ENCODE measurements at regions not wholly inside any gene's neighbourhood (a gene's known extent, or its start where the extent isn't known, plus 50 kb on each side); places are given as distances from the start of the nearest gene placed in this dataset.

GRCh38 chr14:100662879-100663760, 63.6 kb upstream of the DLK1 start:
- 31 to 35% methylated on average over 21 of the region's 21 CpGs for WGBS, 2 donors
- peak; percentile 78 for TF ChIP-seq CTCF (IDR thresholded peaks at IDR 0.05; ENCODE audit: control extremely low read depth, extremely low read depth)
- Histone ChIP-seq H3K27ac (ENCODE audit: low read depth in 1 of 2, low read length in 1 of 2) (no peak overlapping the region), H3K9ac (ENCODE audit: insufficient read depth in 1 of 2, low read length in 2 of 2) (no peak overlapping the region), H3K36me3 (ENCODE audit: control insufficient read depth in 4 of 4, insufficient read depth in 4 of 4, low read length in 4 of 4) (no peaks in the 10 kb centered on the region), H3K9me3 (ENCODE audit: control insufficient read depth in 4 of 4, insufficient read depth in 3 of 4, low read length in 3 of 4) (no peaks in the 10 kb centered on the region), H3K27me3 (ENCODE audit: control insufficient read depth in 3 of 3, insufficient read depth in 3 of 3, low read length in 2 of 3) (peaks cover 0 to 7% (median 0%) of the 10 kb centered on the region in 3 donors), H3K4me1 (ENCODE audit: control insufficient read depth in 5 of 5, insufficient read depth in 5 of 5, low read length in 5 of 5) (peaks cover 0 to 28% (median 0%) of the 10 kb centered on the region in 5 donors), H3K4me3 (no peak overlapping the region)
- peak; percentile 77 to 86 (median 83) for DNase-seq
- ATAC-seq (ENCODE audit: insufficient read depth, low FRiP score): no peak

- Histone ChIP-seq H3K27ac (ENCODE audit: low read depth in 1 of 2, low read length in 1 of 2) (no peak overlapping the region), H3K36me3 (ENCODE audit: control insufficient read depth in 4 of 4, insufficient read depth in 4 of 4, low read length in 4 of 4) (no peaks in the 10 kb centered on the region), H3K4me1 (ENCODE audit: control insufficient read depth in 5 of 5, insufficient read depth in 5 of 5, low read length in 5 of 5) (peaks cover 0 to 32% (median 4%) of the 10 kb centered on the region in 5 donors), H3K9ac (ENCODE audit: insufficient read depth in 1 of 2, low read length in 2 of 2) (no peak overlapping the region), H3K9me3 (ENCODE audit: control insufficient read depth in 4 of 4, insufficient read depth in 3 of 4, low read length in 3 of 4) (no peaks in the 10 kb centered on the region), H3K27me3 (ENCODE audit: control insufficient read depth in 3 of 3, insufficient read depth in 3 of 3, low read length in 2 of 3) (peaks cover 0 to 7% (median 0%) of the 10 kb centered on the region in 3 donors), H3K4me3 (no peak overlapping the region)
- ATAC-seq (ENCODE audit: insufficient read depth, low FRiP score): no peak
- 64 to 75% methylated on average over 3 of the region's 3 CpGs for WGBS, 2 donors
- TF ChIP-seq CTCF (IDR thresholded peaks at IDR 0.05; ENCODE audit: control extremely low read depth, extremely low read depth): no peak
- no peak for DNase-seq
Observed at GRCh38 chr14:100663761-100664052, 63.0 kb upstream of the DLK1 start.

GRCh38 chr14:100664231-100664630, 62.5 kb upstream of the DLK1 start:
- ATAC-seq (ENCODE audit: insufficient read depth, low FRiP score): no peak

More at GRCh38 chr14:100664231-100664630, 62.5 kb upstream of the DLK1 start:
- 63 to 64% methylated on average over 5 of the region's 5 CpGs for WGBS, 2 donors
- DNase-seq: no peak
- Histone ChIP-seq H3K27me3 (ENCODE audit: control insufficient read depth in 3 of 3, insufficient read depth in 3 of 3, low read length in 2 of 3) (peaks cover 0 to 7% (median 0%) of the 10 kb centered on the region in 3 donors), H3K9ac (ENCODE audit: insufficient read depth in 1 of 2, low read length in 2 of 2) (no peak overlapping the region), H3K36me3 (ENCODE audit: control insufficient read depth in 4 of 4, insufficient read depth in 4 of 4, low read length in 4 of 4) (no peaks in the 10 kb centered on the region), H3K27ac (ENCODE audit: low read depth in 1 of 2, low read length in 1 of 2) (no peak overlapping the region), H3K4me3 (no peak overlapping the region), H3K4me1 (ENCODE audit: control insufficient read depth in 5 of 5, insufficient read depth in 5 of 5, low read length in 5 of 5) (peaks cover 0 to 37% (median 9%) of the 10 kb centered on the region in 5 donors), H3K9me3 (ENCODE audit: control insufficient read depth in 4 of 4, insufficient read depth in 3 of 4, low read length in 3 of 4) (no peaks in the 10 kb centered on the region)
- TF ChIP-seq CTCF (IDR thresholded peaks at IDR 0.05; ENCODE audit: control extremely low read depth, extremely low read depth): no peak

All from lung (tissue), 11 donors.